Nephron (organoid): ENCODE measurements at regions not wholly inside any gene's neighbourhood (a gene's known extent, or its start where the extent isn't known, plus 50 kb on each side); places are given as distances from the start of the nearest gene placed in this dataset.

Experiments
- H3K27ac Mint-ChIP-seq, 3 experiments: 2 replicates each; pipeline ENCODE4 v1.8.0; 2020; ENCODE audit warnings: mixed read lengths in 3 of 3, mild to moderate bottlenecking in 2 of 3, moderate library complexity in 1 of 3
- H3K27me3 Mint-ChIP-seq: 2 replicates; pipeline ENCODE4 v1.8.0; 2021; ENCODE audit warnings: low read depth, mild to moderate bottlenecking, moderate library complexity, mixed read lengths
- H3K36me3 Mint-ChIP-seq: 2 replicates; pipeline ENCODE4 v1.8.0; 2020; ENCODE audit warnings: low read depth, mixed read lengths
- H3K4me1 Mint-ChIP-seq: 2 replicates; pipeline ENCODE4 v1.8.0; 2020; ENCODE audit warnings: mixed read lengths
- H3K4me3 Mint-ChIP-seq, 3 experiments: 2 replicates each; pipeline ENCODE4 v1.8.0; 2020; ENCODE audit warnings: mild to moderate bottlenecking in 3 of 3, mixed read lengths in 3 of 3, moderate library complexity in 2 of 3
- H3K9me3 Mint-ChIP-seq: 2 replicates; pipeline ENCODE4 v1.8.0; 2020; ENCODE audit warnings: mixed read lengths
- CTCF ChIP-seq, 3 experiments: fragments of 200-600 bp; sonication (generic); IDR thresholded peaks; one replicate each; pipeline ENCODE4 v1.5.0; 2021; ENCODE audit warnings: antibody characterized with exemption in 3 of 3; ENCODE audit not compliant: unreplicated experiment in 3 of 3

GRCh38 chr4:15144249-15144966, 142.1 kb downstream of the CPEB2 start:
- Mint-ChIP-seq H3K27ac (no peak overlapping the region), H3K9me3 (no peaks in the 10 kb centered on the region), H3K27me3 (peaks cover 12% of the 10 kb centered on the region), H3K4me3 (no peak overlapping the region), H3K4me1 (peaks cover 11% of the 10 kb centered on the region), H3K36me3 (no peaks in the 10 kb centered on the region)
- no peak for TF ChIP-seq CTCF (IDR thresholded peaks at IDR 0.05; ENCODE audit: unreplicated experiment in 3 of 3)

GRCh38 chr4:15144967-15145295, 142.7 kb downstream of the CPEB2 start:
- no peak for TF ChIP-seq CTCF (IDR thresholded peaks at IDR 0.05; ENCODE audit: unreplicated experiment in 3 of 3)
- no peak overlapping the region for H3K4me3 Mint-ChIP-seq
- no peaks in the 10 kb centered on the region for H3K36me3 Mint-ChIP-seq
- H3K9me3 Mint-ChIP-seq = no peaks in the 10 kb centered on the region
- peaks cover 14% of the 10 kb centered on the region for H3K4me1 Mint-ChIP-seq
- no peak overlapping the region for H3K27ac Mint-ChIP-seq
- peaks cover 12% of the 10 kb centered on the region for H3K27me3 Mint-ChIP-seq

DNA sequence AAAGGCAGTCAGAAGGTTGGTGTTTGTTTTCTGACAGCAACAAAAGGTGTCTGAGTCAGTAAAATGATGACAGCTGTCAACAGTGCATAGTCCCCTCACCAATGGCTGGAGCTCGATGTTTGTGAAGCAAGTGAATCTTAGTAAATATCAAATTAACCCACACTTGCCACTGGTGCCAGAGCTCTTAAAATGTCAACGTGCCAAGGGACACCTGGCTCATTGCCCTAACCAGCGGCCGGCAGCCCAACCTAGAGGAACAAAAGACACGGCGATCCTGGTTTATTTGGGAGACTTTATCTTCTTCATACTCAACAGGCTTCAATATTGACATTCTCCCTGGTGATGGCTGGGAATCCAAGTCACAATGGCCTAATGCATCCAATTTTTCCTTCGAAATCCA, 143.4 kb downstream of the CPEB2 start:
- Mint-ChIP-seq H3K9me3 (no peaks in the 10 kb centered on the region), H3K4me3 (no peak overlapping the region), H3K36me3 (no peaks in the 10 kb centered on the region), H3K27ac (no peak overlapping the region), H3K27me3 (peaks cover 12% of the 10 kb centered on the region), H3K4me1 (peaks cover 18% of the 10 kb centered on the region)
- no peak for TF ChIP-seq CTCF (IDR thresholded peaks at IDR 0.05; ENCODE audit: unreplicated experiment in 3 of 3)

DNA sequence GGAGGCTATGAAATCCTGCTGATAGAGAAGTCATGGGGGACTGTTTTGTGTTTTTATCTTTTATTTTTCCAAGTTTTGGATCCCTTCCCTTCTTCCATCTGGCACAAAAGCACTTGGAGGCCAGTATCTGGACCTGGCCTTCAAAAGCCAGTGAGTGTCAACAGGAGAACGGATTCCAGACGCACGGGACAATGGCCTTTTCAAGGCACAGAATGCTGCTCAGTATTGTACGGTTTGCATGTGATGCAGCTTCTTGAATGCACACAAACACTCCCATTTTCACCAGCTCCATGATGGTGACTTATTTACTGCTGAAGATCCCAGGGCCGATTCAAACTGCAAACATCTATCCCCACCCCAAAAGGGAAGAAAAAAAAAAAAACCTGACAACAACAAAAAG, 145.4 kb downstream of the CPEB2 start:
- H3K4me1 Mint-ChIP-seq = peaks cover 20% of the 10 kb centered on the region
- H3K27me3 Mint-ChIP-seq = peaks cover 12% of the 10 kb centered on the region
- TF ChIP-seq CTCF (IDR thresholded peaks at IDR 0.05; ENCODE audit: unreplicated experiment in 3 of 3) = no peak
- no peak overlapping the region for H3K27ac Mint-ChIP-seq
- H3K4me3 Mint-ChIP-seq = no peak overlapping the region
- no peaks in the 10 kb centered on the region for H3K9me3 Mint-ChIP-seq
- no peaks in the 10 kb centered on the region for H3K36me3 Mint-ChIP-seq

GRCh38 chr4:15148199-15148598, 145.9 kb downstream of the CPEB2 start:
- Mint-ChIP-seq H3K36me3 (no peaks in the 10 kb centered on the region), H3K4me3 (no peak overlapping the region), H3K27ac (no peak overlapping the region), H3K9me3 (no peaks in the 10 kb centered on the region), H3K4me1 (peaks cover 20% of the 10 kb centered on the region), H3K27me3 (peaks cover 12% of the 10 kb centered on the region)
- TF ChIP-seq CTCF (IDR thresholded peaks at IDR 0.05; ENCODE audit: unreplicated experiment in 3 of 3) = no peak

- H3K4me1 Mint-ChIP-seq = peaks cover 20% of the 10 kb centered on the region
- H3K27ac Mint-ChIP-seq = no peak overlapping the region
- no peak for TF ChIP-seq CTCF (IDR thresholded peaks at IDR 0.05; ENCODE audit: unreplicated experiment in 3 of 3)
- no peak overlapping the region for H3K4me3 Mint-ChIP-seq
- no peaks in the 10 kb centered on the region for H3K36me3 Mint-ChIP-seq
- H3K9me3 Mint-ChIP-seq = no peaks in the 10 kb centered on the region
- H3K27me3 Mint-ChIP-seq = peaks cover 12% of the 10 kb centered on the region
These were observed 146.4 kb downstream of the CPEB2 start for GRCh38 chr4:15148691-15149090.
